Upper lobe of left lung (tissue), 4 donors: ENCODE measurements at regions not wholly inside any gene's neighbourhood (a gene's known extent, or its start where the extent isn't known, plus 50 kb on each side); places are given as distances from the start of the nearest gene placed in this dataset.

ENCODE experiments used
- EP300 ChIP-seq, 4 donors: sonication (generic); formaldehyde crosslinking; IDR thresholded peaks; one replicate each; pipeline ENCODE4 v1.5.1; 2017; ENCODE audit warnings: antibody characterized with exemption in 4 of 4, control low read depth in 2 of 4
- POLR2A ChIP-seq, 4 donors: fragments of 450-650 bp; IDR thresholded peaks; one replicate each; pipeline ENCODE4 v1.5.1; 2016 to 2017; ENCODE audit warnings: antibody characterized with exemption in 4 of 4, mild to moderate bottlenecking in 2 of 4
- POLR2AphosphoS5 ChIP-seq, 2 donors: sonication (generic); formaldehyde crosslinking; IDR thresholded peaks; one replicate each; pipeline ENCODE4 v1.5.1; 2017; ENCODE audit warnings: antibody characterized with exemption in 2 of 2
- TF ChIP-seq, protein P1 (sequence below), 6 experiments: fragments of 450-650 bp in 4 of 6; fragments of 200-600 bp in 2 of 6; sonication (generic) in 2 of 6; IDR thresholded peaks; one replicate each; pipeline ENCODE4 v1.5.1; 2016 to 2019; ENCODE audit warnings: antibody characterized with exemption in 6 of 6

DNA sequence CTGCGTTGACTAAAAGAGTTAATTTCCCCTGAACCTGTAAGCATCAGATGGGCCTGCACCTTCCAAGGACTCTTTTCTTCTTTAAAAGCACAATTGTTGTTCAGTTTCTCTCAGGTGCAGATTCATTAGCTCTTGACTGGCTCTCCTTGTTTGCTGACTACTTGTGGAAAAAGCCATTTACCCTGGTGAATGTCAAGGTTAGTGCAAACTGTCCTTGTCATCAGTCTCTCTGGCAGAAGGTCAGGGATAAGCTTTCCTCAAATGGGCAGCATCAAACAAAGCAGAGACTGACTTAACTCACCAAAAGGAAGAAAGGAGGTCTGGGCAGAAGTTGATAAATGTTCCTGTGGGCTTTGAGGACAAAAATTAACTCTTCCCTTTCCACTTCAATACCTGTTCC lies 922.7 kb downstream of the BCL11A start:
- TF ChIP-seq POLR2AphosphoS5 (IDR thresholded peaks at IDR 0.05), result no peak
- TF ChIP-seq, protein P1, sequence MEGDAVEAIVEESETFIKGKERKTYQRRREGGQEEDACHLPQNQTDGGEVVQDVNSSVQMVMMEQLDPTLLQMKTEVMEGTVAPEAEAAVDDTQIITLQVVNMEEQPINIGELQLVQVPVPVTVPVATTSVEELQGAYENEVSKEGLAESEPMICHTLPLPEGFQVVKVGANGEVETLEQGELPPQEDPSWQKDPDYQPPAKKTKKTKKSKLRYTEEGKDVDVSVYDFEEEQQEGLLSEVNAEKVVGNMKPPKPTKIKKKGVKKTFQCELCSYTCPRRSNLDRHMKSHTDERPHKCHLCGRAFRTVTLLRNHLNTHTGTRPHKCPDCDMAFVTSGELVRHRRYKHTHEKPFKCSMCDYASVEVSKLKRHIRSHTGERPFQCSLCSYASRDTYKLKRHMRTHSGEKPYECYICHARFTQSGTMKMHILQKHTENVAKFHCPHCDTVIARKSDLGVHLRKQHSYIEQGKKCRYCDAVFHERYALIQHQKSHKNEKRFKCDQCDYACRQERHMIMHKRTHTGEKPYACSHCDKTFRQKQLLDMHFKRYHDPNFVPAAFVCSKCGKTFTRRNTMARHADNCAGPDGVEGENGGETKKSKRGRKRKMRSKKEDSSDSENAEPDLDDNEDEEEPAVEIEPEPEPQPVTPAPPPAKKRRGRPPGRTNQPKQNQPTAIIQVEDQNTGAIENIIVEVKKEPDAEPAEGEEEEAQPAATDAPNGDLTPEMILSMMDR (IDR thresholded peaks at IDR 0.05), result no peak
- no peak for TF ChIP-seq POLR2A (IDR thresholded peaks at IDR 0.05)
- TF ChIP-seq EP300 (IDR thresholded peaks at IDR 0.05), result no peak
